ENCODE measurements at regions not wholly inside any gene's neighbourhood (a gene's known extent, or its start where the extent isn't known, plus 50 kb on each side); places are given as distances from the start of the nearest gene placed in this dataset.

DNA sequence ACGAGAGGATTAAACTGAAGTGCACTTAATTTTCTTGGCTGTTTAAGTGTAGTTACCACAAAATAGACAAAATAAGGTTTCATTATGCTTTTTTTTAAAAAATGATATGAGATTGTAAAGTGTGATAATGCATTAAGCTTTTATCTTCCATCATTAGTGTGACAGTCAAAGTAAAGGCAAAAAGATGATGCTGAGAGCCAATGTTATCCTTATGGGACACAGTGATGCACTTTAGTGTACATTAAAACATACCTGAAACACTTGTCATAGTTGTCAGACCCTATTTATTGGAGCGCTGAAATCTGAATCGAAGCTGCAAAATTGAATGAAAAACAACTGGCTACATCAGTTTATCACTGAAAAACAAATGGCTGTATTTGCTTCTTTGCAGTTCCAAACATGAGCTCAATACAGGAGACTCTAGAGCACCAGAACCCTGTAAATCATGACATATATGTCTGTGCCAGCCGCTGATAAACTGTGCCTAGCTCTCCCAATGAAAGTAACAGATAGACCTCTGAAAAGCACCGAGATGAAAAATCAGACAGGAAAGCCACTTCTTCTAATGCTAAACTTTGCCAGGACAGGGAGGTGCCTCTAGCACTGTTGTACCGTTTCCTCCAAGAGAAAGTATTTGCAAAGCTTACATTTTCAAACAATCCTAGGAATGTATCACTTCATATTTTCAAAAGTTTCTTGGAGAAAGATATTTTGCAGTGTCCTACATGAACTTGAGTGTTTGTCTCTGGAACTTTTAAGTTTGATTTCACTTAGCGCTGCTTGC is 120.7 kb upstream of the TMPRSS15 start:
- TF ChIP-seq POLR2A (IDR thresholded peaks at IDR 0.05; ENCODE audit: low read depth) (no peak), EP300 (IDR thresholded peaks at IDR 0.05) (no peak), POLR2AphosphoS5 (IDR thresholded peaks at IDR 0.05) (no peak)
- TF ChIP-seq, protein P1, sequence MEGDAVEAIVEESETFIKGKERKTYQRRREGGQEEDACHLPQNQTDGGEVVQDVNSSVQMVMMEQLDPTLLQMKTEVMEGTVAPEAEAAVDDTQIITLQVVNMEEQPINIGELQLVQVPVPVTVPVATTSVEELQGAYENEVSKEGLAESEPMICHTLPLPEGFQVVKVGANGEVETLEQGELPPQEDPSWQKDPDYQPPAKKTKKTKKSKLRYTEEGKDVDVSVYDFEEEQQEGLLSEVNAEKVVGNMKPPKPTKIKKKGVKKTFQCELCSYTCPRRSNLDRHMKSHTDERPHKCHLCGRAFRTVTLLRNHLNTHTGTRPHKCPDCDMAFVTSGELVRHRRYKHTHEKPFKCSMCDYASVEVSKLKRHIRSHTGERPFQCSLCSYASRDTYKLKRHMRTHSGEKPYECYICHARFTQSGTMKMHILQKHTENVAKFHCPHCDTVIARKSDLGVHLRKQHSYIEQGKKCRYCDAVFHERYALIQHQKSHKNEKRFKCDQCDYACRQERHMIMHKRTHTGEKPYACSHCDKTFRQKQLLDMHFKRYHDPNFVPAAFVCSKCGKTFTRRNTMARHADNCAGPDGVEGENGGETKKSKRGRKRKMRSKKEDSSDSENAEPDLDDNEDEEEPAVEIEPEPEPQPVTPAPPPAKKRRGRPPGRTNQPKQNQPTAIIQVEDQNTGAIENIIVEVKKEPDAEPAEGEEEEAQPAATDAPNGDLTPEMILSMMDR (IDR thresholded peaks at IDR 0.05): no peak
